KMS-11 (cell line): ENCODE measurements at regions not wholly inside any gene's neighbourhood (a gene's known extent, or its start where the extent isn't known, plus 50 kb on each side); places are given as distances from the start of the nearest gene placed in this dataset.

Source experiments
- H2AFZ ChIP-seq: fragments of 200-600 bp; sonication (generic); 2 replicates; pipeline ENCODE4 v1.6.1; 2016; ENCODE audit warnings: antibody characterized with exemption, mixed run types, low read depth
- H3K27ac ChIP-seq: fragments of 200-600 bp; sonication (generic); 2 replicates; pipeline ENCODE4 v1.6.1; 2016; ENCODE audit warnings: mild to moderate bottlenecking, mixed run types
- H3K27me3 ChIP-seq: fragments of 200-600 bp; sonication (generic); 2 replicates; pipeline ENCODE4 v1.6.1; 2017; ENCODE audit warnings: mild to moderate bottlenecking, low read depth, mixed run types, moderate library complexity; ENCODE audit not compliant: insufficient read depth
- H3K36me3 ChIP-seq: fragments of 200-600 bp; sonication (generic); 2 replicates; pipeline ENCODE4 v1.6.1; 2017; ENCODE audit warnings: mild to moderate bottlenecking, mixed run types; ENCODE audit not compliant: insufficient read depth
- H3K4me1 ChIP-seq: fragments of 200-600 bp; sonication (generic); 2 replicates; pipeline ENCODE4 v1.6.1; 2016; ENCODE audit warnings: mild to moderate bottlenecking, low read depth, mixed run types; ENCODE audit not compliant: poor library complexity, severe bottlenecking
- H3K4me2 ChIP-seq: fragments of 200-600 bp; sonication (generic); 2 replicates; pipeline ENCODE4 v1.7.0; 2016; ENCODE audit warnings: mild to moderate bottlenecking, mixed run types
- H3K4me3 ChIP-seq: fragments of 200-600 bp; sonication (generic); IDR thresholded peaks from 2 replicates; pipeline ENCODE4 v1.6.1; 2017; ENCODE audit warnings: low read depth, low read length, mixed read lengths; ENCODE audit not compliant: insufficient read depth
- H3K79me2 ChIP-seq: fragments of 200-600 bp; sonication (generic); 2 replicates; pipeline ENCODE4 v1.6.1; 2016; ENCODE audit warnings: low read depth, mixed run types; ENCODE audit not compliant: insufficient read depth
- H3K9ac ChIP-seq: fragments of 200-600 bp; sonication (generic); 2 replicates; pipeline ENCODE4 v1.6.1; 2016; ENCODE audit warnings: mild to moderate bottlenecking, mixed run types
- H4K20me1 ChIP-seq: fragments of 200-600 bp; sonication (generic); 2 replicates; pipeline ENCODE4 v1.6.1; 2016; ENCODE audit warnings: mild to moderate bottlenecking, mixed run types; ENCODE audit not compliant: insufficient read depth
- CTCF ChIP-seq: fragments of 200-600 bp; sonication (generic); conservative IDR thresholded peaks from 2 replicates; pipeline ENCODE4 v1.6.1; 2017; ENCODE audit warnings: low read depth, mild to moderate bottlenecking, antibody characterized with exemption, low read length, moderate library complexity, mixed read lengths

GRCh38 chr22:49088801-49089791, 738.6 kb downstream of the BRD1 start:
- H4K20me1 ChIP-seq, result no peaks in the 10 kb centered on the region
- no peak for TF ChIP-seq CTCF
- no peak overlapping the region for H3K9ac ChIP-seq
- no peaks in the 10 kb centered on the region for H3K4me1 ChIP-seq
- H3K4me2 ChIP-seq, result no peak overlapping the region
- no peaks in the 10 kb centered on the region for H3K79me2 ChIP-seq
- H3K4me3 ChIP-seq, result no peak overlapping the region
- H3K36me3 ChIP-seq, result no peaks in the 10 kb centered on the region
- no peak overlapping the region for H3K27ac ChIP-seq
- no peaks in the 10 kb centered on the region for H3K27me3 ChIP-seq
- H2AFZ ChIP-seq, result no peak overlapping the region

GRCh38 chr22:49087716-49088601, 739.7 kb downstream of the BRD1 start:
- no peaks in the 10 kb centered on the region for H3K36me3 ChIP-seq
- H3K27me3 ChIP-seq, result no peaks in the 10 kb centered on the region
- H3K79me2 ChIP-seq, result no peaks in the 10 kb centered on the region
- no peak overlapping the region for H2AFZ ChIP-seq
- H3K4me3 ChIP-seq, result no peak overlapping the region
- no peak overlapping the region for H3K4me2 ChIP-seq
- no peaks in the 10 kb centered on the region for H4K20me1 ChIP-seq
- no peak for TF ChIP-seq CTCF
- H3K9ac ChIP-seq, result no peak overlapping the region
- H3K4me1 ChIP-seq, result no peaks in the 10 kb centered on the region
- H3K27ac ChIP-seq, result no peak overlapping the region

GRCh38 chr22:49087198-49087597, 740.5 kb downstream of the BRD1 start:
- Histone ChIP-seq H3K79me2 (no peaks in the 10 kb centered on the region), H3K27me3 (no peaks in the 10 kb centered on the region), H3K27ac (no peak overlapping the region), H3K4me2 (no peak overlapping the region), H3K4me1 (no peaks in the 10 kb centered on the region), H2AFZ (no peak overlapping the region), H3K9ac (no peak overlapping the region), H4K20me1 (no peaks in the 10 kb centered on the region), H3K36me3 (no peaks in the 10 kb centered on the region), H3K4me3 (no peak overlapping the region)
- TF ChIP-seq CTCF, result no peak

- Histone ChIP-seq H4K20me1 (no peaks in the 10 kb centered on the region), H2AFZ (no peak overlapping the region), H3K4me3 (no peak overlapping the region), H3K27me3 (no peaks in the 10 kb centered on the region), H3K36me3 (no peaks in the 10 kb centered on the region), H3K4me1 (no peaks in the 10 kb centered on the region), H3K27ac (no peak overlapping the region), H3K9ac (no peak overlapping the region), H3K4me2 (no peak overlapping the region), H3K79me2 (no peaks in the 10 kb centered on the region)
- no peak for TF ChIP-seq CTCF
Observed at GRCh38 chr22:49086606-49087157, 741.0 kb downstream of the BRD1 start.
